NCI-H510A (cell line): ENCODE measurements at regions not wholly inside any gene's neighbourhood (a gene's known extent, or its start where the extent isn't known, plus 50 kb on each side); places are given as distances from the start of the nearest gene placed in this dataset.

Source experiments
- DNase-seq: peaks from one replicate; lab custom pipeline; 2025; lab: John Stamatoyannopoulos, UW

- no peak for DNase-seq
Measured at GRCh38 chr2:236747426-236747825, 177.8 kb downstream of the ACKR3 start.

- DNase-seq, result no peak
Measured at GRCh38 chr2:236747925-236748324, 178.3 kb downstream of the ACKR3 start.

- DNase-seq, result no peak
Measured at GRCh38 chr2:236748385-236748784, 178.8 kb downstream of the ACKR3 start.

- DNase-seq, result no peak
Measured at GRCh38 chr2:236748801-236749200, 179.2 kb downstream of the ACKR3 start.

GRCh38 chr2:236749346-236749745 lies 179.7 kb downstream of the ACKR3 start:
- no peak for DNase-seq

- DNase-seq, result no peak
Measured at GRCh38 chr2:236752096-236752495, 182.5 kb downstream of the ACKR3 start.

- DNase-seq, result no peak
Measured at GRCh38 chr2:236753606-236754270, 184.1 kb downstream of the ACKR3 start.

- DNase-seq, result peak; percentile 31
Measured at GRCh38 chr2:236754271-236754944, 184.8 kb downstream of the ACKR3 start.

GRCh38 chr2:236755278-236755840 lies 185.7 kb downstream of the ACKR3 start:
- no peak for DNase-seq

- DNase-seq, result no peak
Measured at GRCh38 chr2:236758406-236758805, 188.8 kb downstream of the ACKR3 start.

- DNase-seq, result no peak
Measured at GRCh38 chr2:236760246-236760645, 190.6 kb downstream of the ACKR3 start.

GRCh38 chr2:236761358-236761757 lies 191.7 kb downstream of the ACKR3 start:
- no peak for DNase-seq

- no peak for DNase-seq
Measured at GRCh38 chr2:236762628-236763027, 193.0 kb downstream of the ACKR3 start.

- DNase-seq, result no peak
Measured at GRCh38 chr2:236763857-236764256, 194.2 kb downstream of the ACKR3 start.

- DNase-seq, result no peak
Measured at GRCh38 chr2:236764716-236765115, 195.1 kb downstream of the ACKR3 start.

GRCh38 chr2:236765478-236765877 lies 195.9 kb downstream of the ACKR3 start:
- no peak for DNase-seq

- no peak for DNase-seq
Measured at GRCh38 chr2:236766850-236767249, 197.2 kb downstream of the ACKR3 start.

GRCh38 chr2:236767941-236768340 lies 198.3 kb downstream of the ACKR3 start:
- no peak for DNase-seq

- DNase-seq, result no peak
Measured at GRCh38 chr2:236768393-236769140, 198.9 kb downstream of the ACKR3 start.

GRCh38 chr2:236769981-236770671 lies 200.5 kb downstream of the ACKR3 start:
- DNase-seq, result no peak

- DNase-seq, result no peak
Measured at GRCh38 chr2:236772220-236772837, 202.7 kb downstream of the ACKR3 start.

GRCh38 chr2:236773206-236773605 lies 203.6 kb downstream of the ACKR3 start:
- DNase-seq, result no peak
